IMR-90 (cell line): ENCODE measurements at regions not wholly inside any gene's neighbourhood (a gene's known extent, or its start where the extent isn't known, plus 50 kb on each side); places are given as distances from the start of the nearest gene placed in this dataset.

Source experiments
- POLR2A ChIP-seq: IDR thresholded peaks from 2 replicates; pipeline ENCODE4 v1.6.1; 2012; ENCODE audit warnings: mild to moderate bottlenecking, low read depth, low read length
- RAD21 ChIP-seq: IDR thresholded peaks from 2 replicates; pipeline ENCODE4 v1.6.1; 2012; ENCODE audit warnings: low read length, improper control_type of control experiment
- RFX5 ChIP-seq: IDR thresholded peaks from 2 replicates; pipeline ENCODE4 v1.8.0; 2012; ENCODE audit warnings: low read depth, mild to moderate bottlenecking, low read length, moderate library complexity
- TF ChIP-seq, protein P1 (sequence below): conservative IDR thresholded peaks from 2 replicates; pipeline ENCODE4 v1.5.1; 2012; ENCODE audit warnings: mild to moderate bottlenecking, low read depth, low read length, improper control_type of control experiment

DNA sequence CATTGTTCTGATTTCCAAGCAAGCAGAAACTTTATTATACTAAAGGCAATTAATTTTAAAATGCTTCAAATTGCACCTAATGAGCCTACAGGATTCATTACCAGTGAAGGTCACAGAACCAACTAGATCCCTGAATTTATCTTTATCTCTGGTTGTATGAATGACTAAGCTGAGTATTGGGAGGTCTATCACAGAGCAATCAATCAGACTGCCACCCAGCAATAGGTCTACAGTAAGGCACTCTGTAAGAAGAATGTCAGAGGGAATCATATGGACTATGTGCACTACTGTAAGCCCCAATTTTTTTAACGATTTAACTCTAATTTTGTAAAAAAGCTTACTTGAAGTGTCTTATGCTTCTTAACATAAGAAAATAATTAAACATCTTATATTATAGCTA, 707.0 kb downstream of the AMY1C start:
- TF ChIP-seq, protein P1, sequence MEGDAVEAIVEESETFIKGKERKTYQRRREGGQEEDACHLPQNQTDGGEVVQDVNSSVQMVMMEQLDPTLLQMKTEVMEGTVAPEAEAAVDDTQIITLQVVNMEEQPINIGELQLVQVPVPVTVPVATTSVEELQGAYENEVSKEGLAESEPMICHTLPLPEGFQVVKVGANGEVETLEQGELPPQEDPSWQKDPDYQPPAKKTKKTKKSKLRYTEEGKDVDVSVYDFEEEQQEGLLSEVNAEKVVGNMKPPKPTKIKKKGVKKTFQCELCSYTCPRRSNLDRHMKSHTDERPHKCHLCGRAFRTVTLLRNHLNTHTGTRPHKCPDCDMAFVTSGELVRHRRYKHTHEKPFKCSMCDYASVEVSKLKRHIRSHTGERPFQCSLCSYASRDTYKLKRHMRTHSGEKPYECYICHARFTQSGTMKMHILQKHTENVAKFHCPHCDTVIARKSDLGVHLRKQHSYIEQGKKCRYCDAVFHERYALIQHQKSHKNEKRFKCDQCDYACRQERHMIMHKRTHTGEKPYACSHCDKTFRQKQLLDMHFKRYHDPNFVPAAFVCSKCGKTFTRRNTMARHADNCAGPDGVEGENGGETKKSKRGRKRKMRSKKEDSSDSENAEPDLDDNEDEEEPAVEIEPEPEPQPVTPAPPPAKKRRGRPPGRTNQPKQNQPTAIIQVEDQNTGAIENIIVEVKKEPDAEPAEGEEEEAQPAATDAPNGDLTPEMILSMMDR: no peak
- no peak for TF ChIP-seq POLR2A
- TF ChIP-seq RFX5: no peak
- no peak for TF ChIP-seq RAD21
